ENCODE measurements at regions not wholly inside any gene's neighbourhood (a gene's known extent, or its start where the extent isn't known, plus 50 kb on each side); places are given as distances from the start of the nearest gene placed in this dataset.

DNA sequence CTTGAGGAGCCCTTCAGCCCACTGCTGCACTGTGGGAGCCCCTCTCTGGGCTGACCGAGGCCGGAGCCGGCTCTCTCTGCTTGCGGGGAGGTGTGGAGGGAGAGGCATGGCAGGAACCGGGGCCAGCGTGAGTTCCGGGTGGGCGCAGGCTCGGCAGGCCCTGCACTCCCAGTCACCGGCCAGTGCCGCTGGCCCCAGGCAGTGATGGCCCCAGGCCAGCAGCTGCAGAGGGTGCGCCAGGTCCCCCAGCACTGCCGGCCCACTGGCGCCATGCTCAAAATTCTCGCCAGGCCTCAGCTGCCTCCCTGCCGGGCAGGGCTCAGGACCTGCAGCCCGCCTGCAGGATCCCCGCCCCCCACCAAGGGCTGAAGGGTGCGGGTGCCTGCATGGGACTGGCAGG, 128.4 kb upstream of the STARD3NL start:
- no peak for TF ChIP-seq POLR2A (IDR thresholded peaks at IDR 0.05)
- TF ChIP-seq POLR2AphosphoS5 (IDR thresholded peaks at IDR 0.05) = no peak
- no peak for TF ChIP-seq EP300 (IDR thresholded peaks at IDR 0.05; ENCODE audit: low read depth)
- TF ChIP-seq, protein P1, sequence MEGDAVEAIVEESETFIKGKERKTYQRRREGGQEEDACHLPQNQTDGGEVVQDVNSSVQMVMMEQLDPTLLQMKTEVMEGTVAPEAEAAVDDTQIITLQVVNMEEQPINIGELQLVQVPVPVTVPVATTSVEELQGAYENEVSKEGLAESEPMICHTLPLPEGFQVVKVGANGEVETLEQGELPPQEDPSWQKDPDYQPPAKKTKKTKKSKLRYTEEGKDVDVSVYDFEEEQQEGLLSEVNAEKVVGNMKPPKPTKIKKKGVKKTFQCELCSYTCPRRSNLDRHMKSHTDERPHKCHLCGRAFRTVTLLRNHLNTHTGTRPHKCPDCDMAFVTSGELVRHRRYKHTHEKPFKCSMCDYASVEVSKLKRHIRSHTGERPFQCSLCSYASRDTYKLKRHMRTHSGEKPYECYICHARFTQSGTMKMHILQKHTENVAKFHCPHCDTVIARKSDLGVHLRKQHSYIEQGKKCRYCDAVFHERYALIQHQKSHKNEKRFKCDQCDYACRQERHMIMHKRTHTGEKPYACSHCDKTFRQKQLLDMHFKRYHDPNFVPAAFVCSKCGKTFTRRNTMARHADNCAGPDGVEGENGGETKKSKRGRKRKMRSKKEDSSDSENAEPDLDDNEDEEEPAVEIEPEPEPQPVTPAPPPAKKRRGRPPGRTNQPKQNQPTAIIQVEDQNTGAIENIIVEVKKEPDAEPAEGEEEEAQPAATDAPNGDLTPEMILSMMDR (IDR thresholded peaks at IDR 0.05) = no peak
- Histone ChIP-seq H3K4me1 (no peaks in the 10 kb centered on the region), H3K27me3 (no peaks in the 10 kb centered on the region), H3K9me3 (no peaks in the 10 kb centered on the region), H3K4me3 (no peak overlapping the region), H3K36me3 (no peaks in the 10 kb centered on the region), H3K27ac (no peak overlapping the region)
- intact Hi-C loops (cut with DNase I; ENCODE audit: low total_unique reads) (no loop called here), in situ Hi-C loops (cut with MboI; ENCODE audit: low pct_ligation_motif_present in 1 of 4, low pct_unique_long_range_greater_than_20kb in 1 of 4, low sequenced_read_pairs in 3 of 4) (no loop called here)
- 92% methylated on average over 10 of the region's 19 CpGs; no CpG with 5 or more reads in 1 of the 2 donors for WGBS, 2 donors (ENCODE audit: low coverage in 1 of 2)
- DNase-seq = no peak

DNA sequence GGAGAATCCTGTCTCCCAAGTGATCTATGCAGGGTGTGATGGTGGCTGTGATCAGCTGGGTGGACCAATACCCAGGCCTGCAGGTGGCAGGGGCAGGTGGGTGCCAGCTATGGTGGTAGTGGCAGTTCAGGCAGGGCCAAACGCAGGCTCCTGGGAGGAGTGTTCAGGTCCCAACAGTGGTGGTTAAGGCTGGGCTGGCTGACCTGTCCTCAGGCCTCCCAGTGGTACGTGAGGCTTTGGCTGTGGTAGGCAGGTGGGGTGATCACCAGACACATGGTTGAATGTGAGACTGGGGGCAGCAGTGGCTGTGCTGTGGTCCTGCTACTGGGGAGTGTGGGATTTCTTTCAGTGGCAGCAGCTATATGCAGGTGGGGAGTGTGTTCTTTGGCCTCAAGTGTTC, 126.7 kb upstream of the STARD3NL start:
- Histone ChIP-seq H3K9me3 (no peaks in the 10 kb centered on the region), H3K27me3 (no peaks in the 10 kb centered on the region), H3K27ac (no peak overlapping the region), H3K36me3 (no peaks in the 10 kb centered on the region), H3K4me1 (no peaks in the 10 kb centered on the region), H3K4me3 (no peak overlapping the region)
- intact Hi-C loops (cut with DNase I; ENCODE audit: low total_unique reads) = no loop called here
- in situ Hi-C loops (cut with MboI; ENCODE audit: low pct_ligation_motif_present in 1 of 4, low pct_unique_long_range_greater_than_20kb in 1 of 4, low sequenced_read_pairs in 3 of 4) = no loop called here
- TF ChIP-seq POLR2A (IDR thresholded peaks at IDR 0.05) = no peak
- TF ChIP-seq POLR2AphosphoS5 (IDR thresholded peaks at IDR 0.05) = no peak
- TF ChIP-seq EP300 (IDR thresholded peaks at IDR 0.05; ENCODE audit: low read depth) = no peak
- TF ChIP-seq, protein P1 (IDR thresholded peaks at IDR 0.05) = no peak
- no peak for DNase-seq
- WGBS, 2 donors (ENCODE audit: low coverage in 1 of 2) = 83% methylated on average over 2 of the region's 2 CpGs; no CpG with 5 or more reads in 1 of the 2 donors

- H3K27ac ChIP-seq = no peak overlapping the region
- H3K36me3 ChIP-seq = no peaks in the 10 kb centered on the region
- no peaks in the 10 kb centered on the region for H3K27me3 ChIP-seq
- in situ Hi-C loops (cut with MboI; ENCODE audit: low pct_ligation_motif_present in 1 of 4, low pct_unique_long_range_greater_than_20kb in 1 of 4, low sequenced_read_pairs in 3 of 4) (no loop called here), intact Hi-C loops (cut with DNase I; ENCODE audit: low total_unique reads) (no loop called here)
- H3K9me3 ChIP-seq = no peaks in the 10 kb centered on the region
- TF ChIP-seq EP300 (IDR thresholded peaks at IDR 0.05; ENCODE audit: low read depth) (no peak), POLR2A (IDR thresholded peaks at IDR 0.05) (no peak), POLR2AphosphoS5 (IDR thresholded peaks at IDR 0.05) (no peak)
- TF ChIP-seq, protein P1 (IDR thresholded peaks at IDR 0.05) = no peak
- no peaks in the 10 kb centered on the region for H3K4me1 ChIP-seq
- no peak for DNase-seq
- 86% methylated on average over 3 of the region's 3 CpGs; no CpG with 5 or more reads in 1 of the 2 donors for WGBS, 2 donors (ENCODE audit: low coverage in 1 of 2)
- H3K4me3 ChIP-seq = no peak overlapping the region
Observed at GRCh38 chr7:38051786-38052185, 126.3 kb upstream of the STARD3NL start.

GRCh38 chr7:38052786-38053185, 125.3 kb upstream of the STARD3NL start:
- 64 to 71% methylated on average over 2 of the region's 2 CpGs for whole genome bisulfite sequencing, 2 donors (ENCODE audit: low coverage in 1 of 2)
- no peaks in the 10 kb centered on the region for H3K27me3 ChIP-seq
- in situ Hi-C loops (cut with MboI; ENCODE audit: low pct_ligation_motif_present in 1 of 4, low pct_unique_long_range_greater_than_20kb in 1 of 4, low sequenced_read_pairs in 3 of 4) = no loop called here
- no peaks in the 10 kb centered on the region for H3K4me1 ChIP-seq
- H3K27ac ChIP-seq = no peak overlapping the region
- H3K9me3 ChIP-seq = no peaks in the 10 kb centered on the region
- no peak for DNase-seq
- intact Hi-C loops (cut with DNase I; ENCODE audit: low total_unique reads) = no loop called here
- TF ChIP-seq POLR2AphosphoS5 (IDR thresholded peaks at IDR 0.05) (no peak), EP300 (IDR thresholded peaks at IDR 0.05; ENCODE audit: low read depth) (no peak), POLR2A (IDR thresholded peaks at IDR 0.05) (no peak)
- TF ChIP-seq, protein P1 (IDR thresholded peaks at IDR 0.05) = no peak
- H3K36me3 ChIP-seq = no peaks in the 10 kb centered on the region
- no peak overlapping the region for H3K4me3 ChIP-seq
